CD4-positive, alpha-beta T cell (primary cell): ENCODE measurements at regions not wholly inside any gene's neighbourhood (a gene's known extent, or its start where the extent isn't known, plus 50 kb on each side); places are given as distances from the start of the nearest gene placed in this dataset.

Experiments
- ATAC-seq: fragments of 200-7000 bp; cut with Tn5 transposase; one replicate; pipeline ENCODE4 v1.10.0; 2022; ENCODE audit warnings: mild to moderate bottlenecking; ENCODE audit not compliant: poor library complexity
- CTCF ChIA-PET: fragments of 350-600 bp; sonication (Branson Sonifier 250); formaldehyde crosslinking; loops from one replicate; lab custom pipeline; 2021; ENCODE audit warnings: antibody characterized with exemption, inconsistent platforms; lab: Charles Lee
- POLR2A ChIA-PET: fragments of 350-600 bp; sonication (Branson Sonifier 250); formaldehyde crosslinking; loops from one replicate; lab custom pipeline; 2021; ENCODE audit warnings: antibody characterized with exemption, inconsistent platforms; lab: Charles Lee
- DNase-seq, 14 experiments: peaks; one replicate each; pipeline ENCODE4 v3.0.0-alpha.2; 2013 to 2020; ENCODE audit warnings: mixed read lengths in 2 of 14
- H3K27ac ChIP-seq, 2 donors: one replicate each; pipeline versions ENCODE4 v1.5.1 to v1.7.0; 2013; ENCODE audit warnings: low read length in 2 of 2, low read depth in 1 of 2, mild to moderate bottlenecking in 1 of 2
- H3K27me3 ChIP-seq, 2 experiments: 1 replicate in 1 of 2; 2 replicates in 1 of 2; pipeline versions ENCODE4 v1.6.1 to v1.7.0; 2013; ENCODE audit warnings: low read length in 2 of 2, control low read depth in 1 of 2, mild to moderate bottlenecking in 1 of 2, moderate library complexity in 1 of 2; ENCODE audit not compliant: insufficient read depth in 2 of 2, control insufficient read depth in 1 of 2
- H3K36me3 ChIP-seq: one replicate; pipeline ENCODE4 v1.6.1; 2013; ENCODE audit warnings: low read length, control low read depth; ENCODE audit not compliant: insufficient read depth
- H3K4me1 ChIP-seq: one replicate; pipeline ENCODE4 v1.6.1; 2013; ENCODE audit warnings: low read length, control low read depth; ENCODE audit not compliant: insufficient read depth
- H3K4me3 ChIP-seq: one replicate; pipeline ENCODE4 v1.5.1; 2013; ENCODE audit warnings: mild to moderate bottlenecking, low read length, moderate library complexity
- H3K9me3 ChIP-seq, 2 experiments: 1 replicate in 1 of 2; 2 replicates in 1 of 2; pipeline versions ENCODE4 v1.6.1 to v1.7.0; 2013; ENCODE audit warnings: low read length in 2 of 2, mild to moderate bottlenecking in 2 of 2, control low read depth in 1 of 2, moderate library complexity in 1 of 2; ENCODE audit not compliant: control insufficient read depth in 1 of 2, insufficient read depth in 1 of 2
- H3K27ac Mint-ChIP-seq: one replicate; pipeline ENCODE4 v1.8.0; 2020; ENCODE audit warnings: mixed read lengths
- H3K27me3 Mint-ChIP-seq: one replicate; pipeline ENCODE4 v1.8.0; 2021; ENCODE audit warnings: mixed read lengths
- H3K36me3 Mint-ChIP-seq: one replicate; pipeline ENCODE4 v1.8.0; 2021; ENCODE audit warnings: low read depth, mixed read lengths
- H3K4me1 Mint-ChIP-seq: one replicate; pipeline ENCODE4 v1.8.0; 2021; ENCODE audit warnings: low read depth, mixed read lengths
- H3K4me3 Mint-ChIP-seq: one replicate; pipeline ENCODE4 v1.8.0; 2020; ENCODE audit warnings: mild to moderate bottlenecking, mixed read lengths
- H3K9me3 Mint-ChIP-seq: one replicate; pipeline ENCODE4 v1.8.0; 2020; ENCODE audit warnings: mixed read lengths
- CTCF ChIP-seq: fragments of 200-600 bp; IDR thresholded peaks from one replicate; pipeline ENCODE4 v1.8.0; 2022; ENCODE audit warnings: antibody characterized with exemption, mild to moderate bottlenecking
- intact Hi-C, 2 experiments: fragments of 100-400 bp; cut with DNase I in 1 of 2; cut with micrococcal nuclease in 1 of 2; formaldehyde crosslinking; loops; one replicate each; pipeline versions ENCODE4 v1.15.1 to v1.9.0; 2023 to 2025; cut with DNase I, micrococcal nuclease

GRCh38 chr6:97697456-97697855, 414.4 kb upstream of the MMS22L start:
- Mint-ChIP-seq H3K27ac (no peak overlapping the region), H3K4me1 (no peaks in the 10 kb centered on the region), H3K4me3 (no peak overlapping the region), H3K9me3 (no peaks in the 10 kb centered on the region), H3K27me3 (no peaks in the 10 kb centered on the region), H3K36me3 (no peaks in the 10 kb centered on the region)
- ChIA-PET CTCF (no interaction called here), POLR2A (no interaction called here)
- Histone ChIP-seq H3K36me3 (no peaks in the 10 kb centered on the region), H3K4me3 (no peak overlapping the region), H3K9me3 (no peaks in the 10 kb centered on the region), H3K4me1 (no peaks in the 10 kb centered on the region), H3K27ac (no peak overlapping the region), H3K27me3 (no peaks in the 10 kb centered on the region)
- intact Hi-C loops, result no loop called here
- DNase-seq (no peak), ATAC-seq (no peak)
- TF ChIP-seq CTCF, result no peak

DNA sequence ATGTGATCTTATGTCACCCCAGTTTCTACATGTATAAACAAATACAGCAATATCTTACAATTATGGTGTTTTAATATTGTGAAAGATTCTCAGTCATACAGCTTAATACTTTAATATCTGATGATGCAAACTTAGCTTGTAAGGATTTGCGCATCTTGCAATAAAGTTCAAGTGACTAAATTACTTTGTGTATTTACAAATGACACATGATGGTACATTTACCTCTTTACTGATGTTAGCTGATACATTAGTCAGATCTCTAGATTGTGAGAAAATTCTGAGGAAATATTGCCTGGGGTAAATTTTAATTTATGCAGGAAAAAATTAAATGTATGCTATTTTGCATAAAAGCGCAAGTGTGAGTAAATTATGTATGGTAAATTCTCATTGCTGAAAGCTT, 418.8 kb upstream of the MMS22L start:
- Histone ChIP-seq H3K27me3 (no peaks in the 10 kb centered on the region), H3K9me3 (no peaks in the 10 kb centered on the region), H3K36me3 (no peaks in the 10 kb centered on the region), H3K27ac (no peak overlapping the region), H3K4me1 (no peaks in the 10 kb centered on the region), H3K4me3 (no peak overlapping the region)
- Mint-ChIP-seq H3K4me3 (no peak overlapping the region), H3K4me1 (no peaks in the 10 kb centered on the region), H3K27ac (no peak overlapping the region), H3K36me3 (no peaks in the 10 kb centered on the region), H3K27me3 (no peaks in the 10 kb centered on the region), H3K9me3 (no peaks in the 10 kb centered on the region)
- ATAC-seq, result no peak
- ChIA-PET CTCF (no interaction called here), POLR2A (interaction anchor here (0.6 kb wide), 1 partner anchor 15 kb away, joined by 3 read pairs; no protein-coding TSS in a partner anchor)
- no peak for DNase-seq
- intact Hi-C loops, result no loop called here
- TF ChIP-seq CTCF, result no peak

DNA sequence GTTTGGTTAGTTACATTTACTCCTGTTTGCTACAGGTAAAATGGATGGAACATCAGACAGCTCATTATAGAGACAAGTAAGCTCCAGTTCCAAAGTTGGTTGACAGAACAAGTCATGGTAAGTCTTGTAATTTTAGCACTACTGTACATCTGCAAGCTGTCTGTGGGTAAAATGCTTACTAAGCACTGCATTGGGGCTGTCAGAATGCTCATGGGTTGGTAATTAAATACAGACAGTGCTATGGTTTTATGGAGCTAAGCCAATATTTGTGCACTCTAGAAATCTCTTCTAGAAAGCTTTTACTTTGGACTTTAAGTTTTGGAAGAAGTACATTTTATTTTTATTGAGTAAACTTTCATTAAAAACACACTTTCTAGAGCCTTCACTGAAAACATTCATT, 419.2 kb upstream of the MMS22L start:
- Mint-ChIP-seq H3K9me3 (no peaks in the 10 kb centered on the region), H3K4me1 (no peaks in the 10 kb centered on the region), H3K27me3 (no peaks in the 10 kb centered on the region), H3K27ac (no peak overlapping the region), H3K4me3 (no peak overlapping the region), H3K36me3 (no peaks in the 10 kb centered on the region)
- H3K4me3 ChIP-seq, result no peak overlapping the region
- intact Hi-C loops, result no loop called here
- no peaks in the 10 kb centered on the region for H3K4me1 ChIP-seq
- DNase-seq (no peak), ATAC-seq (no peak)
- POLR2A ChIA-PET, result interaction anchor here (0.6 to 0.7 kb wide), 2 partner anchors 14 to 285 kb away, joined by 3 read pairs; no protein-coding TSS in a partner anchor
- no peak for TF ChIP-seq CTCF
- no peaks in the 10 kb centered on the region for H3K9me3 ChIP-seq
- CTCF ChIA-PET, result no interaction called here
- no peak overlapping the region for H3K27ac ChIP-seq
- H3K27me3 ChIP-seq, result no peaks in the 10 kb centered on the region
- no peaks in the 10 kb centered on the region for H3K36me3 ChIP-seq
